Glutamatergic neuron (in vitro differentiated cells): ENCODE measurements at regions not wholly inside any gene's neighbourhood (a gene's known extent, or its start where the extent isn't known, plus 50 kb on each side); places are given as distances from the start of the nearest gene placed in this dataset.

Source experiments
- DNase-seq: peaks from one replicate; pipeline ENCODE4 v3.0.0; 2022
- H3K27ac Mint-ChIP-seq: one replicate; pipeline ENCODE4 v1.8.0; 2020; ENCODE audit warnings: mild to moderate bottlenecking, mixed read lengths, inconsistent platforms; ENCODE audit not compliant: unreplicated experiment
- H3K27me3 Mint-ChIP-seq: one replicate; pipeline ENCODE4 v1.8.0; 2020; ENCODE audit warnings: mild to moderate bottlenecking, moderate library complexity, mixed read lengths, inconsistent platforms; ENCODE audit not compliant: unreplicated experiment
- H3K36me3 Mint-ChIP-seq: one replicate; pipeline ENCODE4 v1.8.0; 2020; ENCODE audit warnings: mild to moderate bottlenecking, mixed read lengths, inconsistent platforms; ENCODE audit not compliant: unreplicated experiment
- H3K4me1 Mint-ChIP-seq: one replicate; pipeline ENCODE4 v1.8.0; 2020; ENCODE audit warnings: mild to moderate bottlenecking, low read depth, mixed read lengths, inconsistent platforms; ENCODE audit not compliant: unreplicated experiment
- H3K4me3 Mint-ChIP-seq: one replicate; pipeline ENCODE4 v1.8.0; 2020; ENCODE audit warnings: mild to moderate bottlenecking, mixed read lengths, inconsistent platforms; ENCODE audit not compliant: unreplicated experiment
- H3K9me3 Mint-ChIP-seq: one replicate; pipeline ENCODE4 v1.8.0; 2020; ENCODE audit warnings: mild to moderate bottlenecking, moderate library complexity, mixed read lengths, inconsistent platforms; ENCODE audit not compliant: unreplicated experiment
- TF ChIP-seq, protein P1 (sequence below): fragments of 200-600 bp; sonication (generic); IDR thresholded peaks from one replicate; pipeline ENCODE4 v1.5.0; 2021; ENCODE audit not compliant: partially characterized antibody, unreplicated experiment

GRCh38 chr10:76675951-76676587 lies 961.5 kb downstream of the KCNMA1 start:
- no peaks in the 10 kb centered on the region for H3K36me3 Mint-ChIP-seq
- no peaks in the 10 kb centered on the region for H3K27me3 Mint-ChIP-seq
- no peaks in the 10 kb centered on the region for H3K4me1 Mint-ChIP-seq
- DNase-seq = no peak
- no peak overlapping the region for H3K4me3 Mint-ChIP-seq
- TF ChIP-seq, protein P1, sequence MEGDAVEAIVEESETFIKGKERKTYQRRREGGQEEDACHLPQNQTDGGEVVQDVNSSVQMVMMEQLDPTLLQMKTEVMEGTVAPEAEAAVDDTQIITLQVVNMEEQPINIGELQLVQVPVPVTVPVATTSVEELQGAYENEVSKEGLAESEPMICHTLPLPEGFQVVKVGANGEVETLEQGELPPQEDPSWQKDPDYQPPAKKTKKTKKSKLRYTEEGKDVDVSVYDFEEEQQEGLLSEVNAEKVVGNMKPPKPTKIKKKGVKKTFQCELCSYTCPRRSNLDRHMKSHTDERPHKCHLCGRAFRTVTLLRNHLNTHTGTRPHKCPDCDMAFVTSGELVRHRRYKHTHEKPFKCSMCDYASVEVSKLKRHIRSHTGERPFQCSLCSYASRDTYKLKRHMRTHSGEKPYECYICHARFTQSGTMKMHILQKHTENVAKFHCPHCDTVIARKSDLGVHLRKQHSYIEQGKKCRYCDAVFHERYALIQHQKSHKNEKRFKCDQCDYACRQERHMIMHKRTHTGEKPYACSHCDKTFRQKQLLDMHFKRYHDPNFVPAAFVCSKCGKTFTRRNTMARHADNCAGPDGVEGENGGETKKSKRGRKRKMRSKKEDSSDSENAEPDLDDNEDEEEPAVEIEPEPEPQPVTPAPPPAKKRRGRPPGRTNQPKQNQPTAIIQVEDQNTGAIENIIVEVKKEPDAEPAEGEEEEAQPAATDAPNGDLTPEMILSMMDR = no peak
- H3K9me3 Mint-ChIP-seq = no peaks in the 10 kb centered on the region
- no peak overlapping the region for H3K27ac Mint-ChIP-seq

GRCh38 chr10:76675561-76675950 lies 962.1 kb downstream of the KCNMA1 start:
- H3K27me3 Mint-ChIP-seq = no peaks in the 10 kb centered on the region
- no peak overlapping the region for H3K4me3 Mint-ChIP-seq
- TF ChIP-seq, protein P1 = no peak
- H3K27ac Mint-ChIP-seq = no peak overlapping the region
- DNase-seq = no peak
- H3K4me1 Mint-ChIP-seq = no peaks in the 10 kb centered on the region
- H3K36me3 Mint-ChIP-seq = no peaks in the 10 kb centered on the region
- no peaks in the 10 kb centered on the region for H3K9me3 Mint-ChIP-seq

GRCh38 chr10:76667408-76668370 lies 969.9 kb downstream of the KCNMA1 start:
- no peaks in the 10 kb centered on the region for H3K9me3 Mint-ChIP-seq
- no peaks in the 10 kb centered on the region for H3K27me3 Mint-ChIP-seq
- no peak for DNase-seq
- H3K36me3 Mint-ChIP-seq = no peaks in the 10 kb centered on the region
- H3K4me3 Mint-ChIP-seq = no peak overlapping the region
- no peaks in the 10 kb centered on the region for H3K4me1 Mint-ChIP-seq
- H3K27ac Mint-ChIP-seq = no peak overlapping the region
- TF ChIP-seq, protein P1 = no peak

- no peaks in the 10 kb centered on the region for H3K27me3 Mint-ChIP-seq
- H3K27ac Mint-ChIP-seq = no peak overlapping the region
- no peaks in the 10 kb centered on the region for H3K4me1 Mint-ChIP-seq
- TF ChIP-seq, protein P1 = no peak
- no peak for DNase-seq
- no peak overlapping the region for H3K4me3 Mint-ChIP-seq
- no peaks in the 10 kb centered on the region for H3K36me3 Mint-ChIP-seq
- no peaks in the 10 kb centered on the region for H3K9me3 Mint-ChIP-seq
Measured at GRCh38 chr10:76666891-76667290, 970.7 kb downstream of the KCNMA1 start.

- Mint-ChIP-seq H3K36me3 (no peaks in the 10 kb centered on the region), H3K4me1 (no peaks in the 10 kb centered on the region)
- TF ChIP-seq, protein P1 = no peak
Measured at GRCh38 chr10:76665029-76665428, 972.6 kb downstream of the KCNMA1 start.

More at GRCh38 chr10:76665029-76665428, 972.6 kb downstream of the KCNMA1 start:
- H3K27ac Mint-ChIP-seq = no peak overlapping the region
- H3K9me3 Mint-ChIP-seq = no peaks in the 10 kb centered on the region
- no peaks in the 10 kb centered on the region for H3K27me3 Mint-ChIP-seq
- no peak for DNase-seq
- H3K4me3 Mint-ChIP-seq = no peak overlapping the region
